ENCODE measurements at regions not wholly inside any gene's neighbourhood (a gene's known extent, or its start where the extent isn't known, plus 50 kb on each side); places are given as distances from the start of the nearest gene placed in this dataset.

GRCh38 chr2:240346015-240346752 is 89.3 kb upstream of the GPC1 start:
- Histone ChIP-seq H3K4me1 (peaks cover 8 to 11% of the 10 kb centered on the region in 2 donors), H3K27me3 (no peaks in the 10 kb centered on the region), H3K27ac (no peak overlapping the region), H3K36me3 (no peaks in the 10 kb centered on the region), H3K9me3 (no peaks in the 10 kb centered on the region), H3K4me3 (no peak overlapping the region)
- TF ChIP-seq POLR2A (IDR thresholded peaks at IDR 0.05) (no peak), CTCF (IDR thresholded peaks at IDR 0.05 in 4 of 5, conservative IDR thresholded peaks at IDR 0.05 in 1 of 5) (no peak)
- in situ Hi-C loops (cut with MboI; ENCODE audit: low sequenced_read_pairs in 4 of 4) (no loop called here), intact Hi-C loops (cut with DNase I; ENCODE audit: low total_unique reads) (no loop called here)
- ATAC-seq (no peak), DNase-seq (no peak)

DNA sequence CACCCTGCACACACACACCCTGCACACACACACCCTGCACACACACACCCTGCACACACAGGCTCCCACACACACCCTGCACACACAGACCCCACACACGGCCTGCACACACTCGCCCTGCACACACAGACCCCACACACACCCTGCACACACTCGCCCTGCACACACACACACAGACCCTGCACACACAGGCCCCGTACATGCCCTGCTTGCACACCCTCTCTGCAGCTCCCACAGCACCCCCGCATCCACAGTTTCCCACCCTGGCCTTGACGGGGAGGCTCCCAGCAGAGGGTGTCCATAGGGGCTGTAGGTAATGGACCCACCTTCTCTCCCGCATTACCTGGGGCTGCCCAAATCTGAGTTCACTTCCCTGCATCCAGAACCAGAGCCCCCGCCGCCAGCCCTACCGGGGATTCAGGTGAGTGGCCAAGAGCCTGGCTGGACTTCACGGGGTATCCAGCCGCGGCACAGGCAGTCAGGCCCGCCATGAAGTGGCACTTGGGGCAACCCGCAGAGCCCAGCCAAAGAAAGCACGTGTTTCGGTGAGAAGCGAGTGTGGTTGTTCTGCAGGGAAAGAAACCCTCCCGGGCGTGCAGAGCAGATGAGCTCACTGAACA is 88.6 kb upstream of the GPC1 start:
- H3K27me3 ChIP-seq = no peaks in the 10 kb centered on the region
- H3K27ac ChIP-seq = no peak overlapping the region
- no peaks in the 10 kb centered on the region for H3K36me3 ChIP-seq
- intact Hi-C loops (cut with DNase I; ENCODE audit: low total_unique reads) (no loop called here), in situ Hi-C loops (cut with MboI; ENCODE audit: low sequenced_read_pairs in 4 of 4) (no loop called here)
- no peaks in the 10 kb centered on the region for H3K9me3 ChIP-seq
- DNase-seq (no peak), ATAC-seq (no peak)
- TF ChIP-seq POLR2A (IDR thresholded peaks at IDR 0.05) (no peak), CTCF (IDR thresholded peaks at IDR 0.05 in 4 of 5, conservative IDR thresholded peaks at IDR 0.05 in 1 of 5) (no peak)
- peaks cover 8 to 11% of the 10 kb centered on the region in 2 donors for H3K4me1 ChIP-seq
- H3K4me3 ChIP-seq = no peak overlapping the region

- no peaks in the 10 kb centered on the region for H3K27me3 ChIP-seq
- no peaks in the 10 kb centered on the region for H3K9me3 ChIP-seq
- H3K36me3 ChIP-seq = no peaks in the 10 kb centered on the region
- TF ChIP-seq CTCF (IDR thresholded peaks at IDR 0.05 in 4 of 5, conservative IDR thresholded peaks at IDR 0.05 in 1 of 5) (no peak), POLR2A (IDR thresholded peaks at IDR 0.05) (no peak)
- in situ Hi-C loops (cut with MboI; ENCODE audit: low sequenced_read_pairs in 4 of 4) (no loop called here), intact Hi-C loops (cut with DNase I; ENCODE audit: low total_unique reads) (no loop called here)
- H3K27ac ChIP-seq = no peak overlapping the region
- H3K4me1 ChIP-seq = peaks cover 8 to 11% of the 10 kb centered on the region in 2 donors
- ATAC-seq (no peak), DNase-seq (no peak)
- H3K4me3 ChIP-seq = no peak overlapping the region
Measured at GRCh38 chr2:240347373-240347940, 88.0 kb upstream of the GPC1 start.

DNA sequence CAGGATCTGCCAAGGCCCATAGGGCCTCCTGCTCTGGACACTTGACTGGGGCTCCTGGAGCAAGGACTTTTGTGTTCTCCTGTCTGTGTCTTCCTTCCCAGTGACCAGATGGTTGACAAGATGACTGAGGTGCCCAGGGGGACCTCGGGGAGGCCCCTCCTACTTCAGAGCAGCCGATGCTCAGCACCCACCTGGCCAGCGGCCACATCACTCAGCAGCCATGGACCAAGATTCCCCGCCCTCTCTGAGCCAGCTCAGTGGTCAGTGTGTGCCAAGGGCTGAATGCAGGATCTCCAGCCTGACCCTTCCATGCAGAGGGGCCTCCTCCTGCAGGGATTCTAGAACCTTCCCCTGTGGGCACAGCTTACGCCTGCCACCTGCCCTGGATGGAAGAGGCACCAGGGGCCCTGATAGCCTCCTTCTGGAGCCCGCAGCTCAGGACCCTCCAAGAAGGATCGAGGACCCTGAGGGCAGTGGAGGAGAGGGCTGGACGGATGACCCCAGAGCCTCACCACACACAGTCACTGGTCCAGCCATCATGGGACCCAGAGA is 87.4 kb upstream of the GPC1 start:
- no peaks in the 10 kb centered on the region for H3K27me3 ChIP-seq
- in situ Hi-C loops (cut with MboI; ENCODE audit: low sequenced_read_pairs in 4 of 4) (no loop called here), intact Hi-C loops (cut with DNase I; ENCODE audit: low total_unique reads) (loop anchor here (2.0 kb wide), 2 partner anchors 21 to 87 kb away; partner anchors contain the start of gene GPC1)
- no peaks in the 10 kb centered on the region for H3K36me3 ChIP-seq
- no peaks in the 10 kb centered on the region for H3K9me3 ChIP-seq
- peak overlapping the region; percentile 51 to 75 (median 69) for H3K27ac ChIP-seq
- peaks cover 8 to 11% of the 10 kb centered on the region in 2 donors for H3K4me1 ChIP-seq
- ATAC-seq = peak in 1 of 2 donors; percentile 2
- DNase-seq = no peak
- no peak overlapping the region for H3K4me3 ChIP-seq
- TF ChIP-seq CTCF (IDR thresholded peaks at IDR 0.05 in 4 of 5, conservative IDR thresholded peaks at IDR 0.05 in 1 of 5) (no peak), POLR2A (IDR thresholded peaks at IDR 0.05) (no peak)

Data from gastrocnemius medialis (tissue), 4 donors.